Neuronal stem cell (in vitro differentiated cells): ENCODE measurements at regions not wholly inside any gene's neighbourhood (a gene's known extent, or its start where the extent isn't known, plus 50 kb on each side); places are given as distances from the start of the nearest gene placed in this dataset.

Experiments used
- DNase-seq: peaks from one replicate; pipeline ENCODE4 v3.0.0-alpha.2; 2013; ENCODE audit warnings: low spot score
- H2AFZ ChIP-seq: one replicate; pipeline ENCODE4 v1.6.1; 2013; ENCODE audit warnings: mild to moderate bottlenecking, low read length, inconsistent platforms
- H2AK5ac ChIP-seq: 2 replicates; pipeline ENCODE4 v1.6.1; 2013; ENCODE audit warnings: low read depth, mild to moderate bottlenecking, inconsistent platforms, low read length, moderate library complexity, mixed read lengths
- H2BK120ac ChIP-seq: 2 replicates; pipeline ENCODE4 v1.6.1; 2013; ENCODE audit warnings: low read depth, mild to moderate bottlenecking, inconsistent platforms, low read length, moderate library complexity, mixed read lengths
- H2BK12ac ChIP-seq: one replicate; pipeline ENCODE4 v1.6.1; 2013; ENCODE audit warnings: low read length, inconsistent platforms
- H2BK15ac ChIP-seq: 2 replicates; pipeline ENCODE4 v1.6.1; 2013; ENCODE audit warnings: mild to moderate bottlenecking, low read length, inconsistent platforms, mixed read lengths
- H2BK5ac ChIP-seq: one replicate; pipeline ENCODE4 v1.6.1; 2013; ENCODE audit warnings: inconsistent platforms, mild to moderate bottlenecking, low read length, moderate library complexity
- H3K14ac ChIP-seq: one replicate; pipeline ENCODE4 v1.6.1; 2013; ENCODE audit warnings: low read length, inconsistent platforms
- H3K18ac ChIP-seq: 2 replicates; pipeline ENCODE4 v1.6.1; 2013; ENCODE audit warnings: low read length, inconsistent platforms
- H3K23ac ChIP-seq: 2 replicates; pipeline ENCODE4 v1.6.1; 2013; ENCODE audit warnings: low read depth, mild to moderate bottlenecking, mixed read lengths, low read length, inconsistent platforms; ENCODE audit not compliant: poor library complexity
- H3K27ac ChIP-seq: replicated peaks from 3 replicates; pipeline ENCODE4 v1.5.1; 2013; ENCODE audit warnings: low read length, inconsistent platforms
- H3K27me3 ChIP-seq, 3 experiments: 2 replicates each; pipeline ENCODE4 v1.6.1; 2013; ENCODE audit warnings: low read length in 3 of 3, mild to moderate bottlenecking in 2 of 3, inconsistent platforms in 1 of 3, low read depth in 1 of 3, mixed read lengths in 1 of 3, moderate library complexity in 1 of 3; ENCODE audit not compliant: control insufficient read depth in 3 of 3, insufficient read depth in 3 of 3
- H3K36me3 ChIP-seq, 2 donors: replicated peaks in 1 of 2; 2 replicates each; pipeline ENCODE4 v1.6.1; 2013; ENCODE audit warnings: low read length in 2 of 2; ENCODE audit not compliant: control insufficient read depth in 2 of 2, insufficient read depth in 2 of 2
- H3K4ac ChIP-seq: 2 replicates; pipeline ENCODE4 v1.6.1; 2013; ENCODE audit warnings: inconsistent platforms, mild to moderate bottlenecking, low read length, moderate library complexity
- H3K4me1 ChIP-seq, 2 donors: 1 replicate in 1 of 2; 2 replicates in 1 of 2; pipeline ENCODE4 v1.6.1; 2013; ENCODE audit warnings: low read length in 2 of 2, low read depth in 1 of 2; ENCODE audit not compliant: control insufficient read depth in 2 of 2, insufficient read depth in 1 of 2
- H3K4me2 ChIP-seq: one replicate; pipeline ENCODE4 v1.6.1; 2013; ENCODE audit warnings: mild to moderate bottlenecking, low read length, inconsistent platforms; ENCODE audit not compliant: insufficient read depth, poor library complexity, severe bottlenecking
- H3K4me3 ChIP-seq, 2 donors: 2 replicates each; pipeline ENCODE4 v1.5.1; 2013; ENCODE audit warnings: low read length in 2 of 2, mild to moderate bottlenecking in 2 of 2, inconsistent platforms in 1 of 2, moderate library complexity in 1 of 2
- H3K79me1 ChIP-seq: one replicate; pipeline ENCODE4 v1.6.1; 2013; ENCODE audit warnings: low read depth, mild to moderate bottlenecking, inconsistent platforms, low read length, moderate library complexity
- H3K9ac ChIP-seq: one replicate; pipeline ENCODE4 v1.6.1; 2013; ENCODE audit warnings: mild to moderate bottlenecking, low read depth, low read length, inconsistent platforms; ENCODE audit not compliant: poor library complexity
- H3K9me3 ChIP-seq, 2 donors: replicated peaks in 1 of 2; 2 replicates each; pipeline versions ENCODE3 to v1.6.1; 2013; ENCODE audit warnings: low read length in 2 of 2, mild to moderate bottlenecking in 2 of 2, inconsistent platforms in 1 of 2, low read depth in 1 of 2, mixed read lengths in 1 of 2, moderate library complexity in 1 of 2; ENCODE audit not compliant: control insufficient read depth in 2 of 2, insufficient read depth in 1 of 2
- H4K8ac ChIP-seq: one replicate; pipeline ENCODE4 v1.6.1; 2013; ENCODE audit warnings: low read depth, mild to moderate bottlenecking, inconsistent platforms, low read length, moderate library complexity
- H4K91ac ChIP-seq: one replicate; pipeline ENCODE4 v1.6.1; 2013; ENCODE audit warnings: low read length, low read depth, mild to moderate bottlenecking, inconsistent platforms; ENCODE audit not compliant: poor library complexity
- WGBS, 2 donors: extraction: QIAGEN DNeasy Blood & Tissue Kit; methylation state at CpG; one replicate each; pipeline ENCODE4 v1.1.7; 2013; ENCODE audit warnings: missing lambda C conversion rate in 2 of 2, mixed read lengths in 1 of 2; ENCODE audit not compliant: insufficient read length in 2 of 2, insufficient replicate concordance in 1 of 2; ENCODE audit errors: extremely low coverage in 2 of 2; 5-methylcytosine and 5-hydroxymethylcytosine counted together

DNA sequence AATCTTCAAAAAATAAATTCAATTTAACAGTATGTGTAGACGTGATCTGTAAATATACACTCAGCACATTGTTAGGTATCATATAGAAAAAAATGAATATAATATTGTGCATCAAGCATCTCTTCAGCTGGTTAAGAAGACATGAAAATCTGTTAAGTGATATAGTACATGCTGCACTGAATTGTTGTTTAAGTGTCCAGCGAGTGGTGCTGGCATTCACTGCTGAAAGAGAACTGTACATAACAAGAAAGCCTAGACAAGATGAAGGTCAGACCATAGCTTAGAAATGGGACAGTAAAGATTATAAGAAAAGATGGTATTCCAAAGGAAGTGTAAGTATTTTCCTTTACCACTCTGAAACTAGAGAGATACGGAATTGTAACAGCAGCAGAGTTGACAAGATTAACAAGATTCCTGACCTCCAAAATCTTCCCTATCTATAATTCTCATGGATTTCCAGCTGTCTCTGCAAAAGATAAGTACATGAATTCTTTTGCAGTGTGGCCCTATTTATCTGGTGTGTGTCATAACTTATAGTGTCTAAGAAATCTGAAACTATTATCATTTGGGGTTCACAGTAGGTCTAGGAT is 198.6 kb downstream of the FLRT2 start:
- H3K23ac ChIP-seq: no peak overlapping the region
- H3K9me3 ChIP-seq: no peaks in the 10 kb centered on the region
- H2BK5ac ChIP-seq: no peak overlapping the region
- no peak overlapping the region for H3K27ac ChIP-seq
- H4K8ac ChIP-seq: no peak overlapping the region
- H2BK15ac ChIP-seq: no peak overlapping the region
- no CpG with 5 or more reads among the region's 3 CpGs for WGBS, 2 donors
- H2AK5ac ChIP-seq: no peak overlapping the region
- no peak overlapping the region for H4K91ac ChIP-seq
- H3K4me2 ChIP-seq: no peak overlapping the region
- no peak overlapping the region for H2BK120ac ChIP-seq
- H2BK12ac ChIP-seq: no peak overlapping the region
- no peaks in the 10 kb centered on the region for H3K79me1 ChIP-seq
- H3K14ac ChIP-seq: no peak overlapping the region
- no peak for DNase-seq
- H2AFZ ChIP-seq: no peak overlapping the region
- no peaks in the 10 kb centered on the region for H3K4me1 ChIP-seq
- H3K4me3 ChIP-seq: no peak overlapping the region
- no peaks in the 10 kb centered on the region for H3K27me3 ChIP-seq
- H3K4ac ChIP-seq: no peak overlapping the region
- H3K9ac ChIP-seq: no peak overlapping the region
- no peaks in the 10 kb centered on the region for H3K36me3 ChIP-seq
- no peak overlapping the region for H3K18ac ChIP-seq

DNA sequence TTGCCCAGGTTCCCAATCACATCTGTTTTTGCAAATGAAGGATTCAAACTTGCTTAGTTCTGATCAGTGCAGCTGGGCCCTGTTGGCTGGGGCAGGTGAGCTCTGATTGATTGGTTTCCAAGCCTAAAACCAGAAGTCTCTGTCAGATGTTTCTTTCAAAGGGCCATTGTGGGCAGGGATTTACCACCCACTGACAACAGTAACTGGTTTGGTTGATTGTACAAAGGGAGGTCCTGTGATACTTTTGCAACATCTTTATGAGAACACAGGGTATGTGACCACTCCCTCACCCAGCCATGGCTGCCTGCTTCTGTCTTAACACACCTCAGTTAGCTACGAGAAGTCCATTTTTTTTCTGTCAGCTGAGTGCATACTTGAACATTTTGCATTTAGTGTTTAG is 184.1 kb downstream of the FLRT2 start:
- no peak overlapping the region for H2BK15ac ChIP-seq
- no peak overlapping the region for H3K27ac ChIP-seq
- no peak overlapping the region for H2AFZ ChIP-seq
- no peak overlapping the region for H3K23ac ChIP-seq
- peaks cover 0 to 2% of the 10 kb centered on the region in 2 donors for H3K4me1 ChIP-seq
- WGBS, 2 donors: no CpG with 5 or more reads among the region's 1 CpG
- H2AK5ac ChIP-seq: no peak overlapping the region
- H3K14ac ChIP-seq: no peak overlapping the region
- no peak overlapping the region for H2BK120ac ChIP-seq
- no peaks in the 10 kb centered on the region for H3K9me3 ChIP-seq
- H3K4me3 ChIP-seq: no peak overlapping the region
- H3K79me1 ChIP-seq: no peaks in the 10 kb centered on the region
- H3K9ac ChIP-seq: no peak overlapping the region
- no peak for DNase-seq
- no peaks in the 10 kb centered on the region for H3K27me3 ChIP-seq
- H4K91ac ChIP-seq: no peak overlapping the region
- H3K4me2 ChIP-seq: no peak overlapping the region
- no peak overlapping the region for H3K4ac ChIP-seq
- no peak overlapping the region for H2BK12ac ChIP-seq
- no peaks in the 10 kb centered on the region for H3K36me3 ChIP-seq
- H3K18ac ChIP-seq: no peak overlapping the region
- H4K8ac ChIP-seq: no peak overlapping the region
- H2BK5ac ChIP-seq: no peak overlapping the region

DNA sequence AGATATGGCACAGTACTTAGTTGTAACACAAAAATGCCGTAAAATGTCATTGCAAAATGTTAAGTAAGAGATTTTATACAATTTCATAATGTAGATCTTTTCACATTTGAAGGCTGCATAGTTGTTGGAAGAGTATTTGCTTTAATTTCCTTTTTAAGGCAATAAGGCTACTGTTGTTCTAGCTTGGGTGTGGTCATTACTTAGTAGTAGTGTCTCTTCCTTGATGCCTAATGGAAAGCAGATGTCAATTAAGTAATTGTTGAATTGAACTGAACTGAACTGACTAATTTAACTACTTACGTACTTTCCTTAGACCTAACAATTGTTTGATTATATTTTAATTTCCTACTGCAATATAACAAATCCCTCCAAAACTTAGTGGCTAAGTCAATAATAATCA is 181.7 kb downstream of the FLRT2 start:
- no peak overlapping the region for H3K23ac ChIP-seq
- H2BK120ac ChIP-seq: no peak overlapping the region
- H2AK5ac ChIP-seq: no peak overlapping the region
- H2BK12ac ChIP-seq: no peak overlapping the region
- no peak overlapping the region for H3K9ac ChIP-seq
- H3K36me3 ChIP-seq: no peaks in the 10 kb centered on the region
- H3K4me2 ChIP-seq: no peak overlapping the region
- WGBS, 2 donors: no CpG with 5 or more reads among the region's 2 CpGs
- no peaks in the 10 kb centered on the region for H3K9me3 ChIP-seq
- H2BK15ac ChIP-seq: no peak overlapping the region
- H3K14ac ChIP-seq: no peak overlapping the region
- no peak for DNase-seq
- H3K18ac ChIP-seq: no peak overlapping the region
- no peak overlapping the region for H2BK5ac ChIP-seq
- H3K4me3 ChIP-seq: no peak overlapping the region
- no peak overlapping the region for H4K8ac ChIP-seq
- no peak overlapping the region for H2AFZ ChIP-seq
- H3K79me1 ChIP-seq: no peaks in the 10 kb centered on the region
- H3K27me3 ChIP-seq: no peaks in the 10 kb centered on the region
- H3K27ac ChIP-seq: no peak overlapping the region
- H3K4ac ChIP-seq: no peak overlapping the region
- no peak overlapping the region for H4K91ac ChIP-seq
- peaks cover 0 to 2% of the 10 kb centered on the region in 2 donors for H3K4me1 ChIP-seq
